ENCODE measurements at regions not wholly inside any gene's neighbourhood (a gene's known extent, or its start where the extent isn't known, plus 50 kb on each side); places are given as distances from the start of the nearest gene placed in this dataset.
A peak's percentile ranks its signal among the peaks of the same experiment; 100 is the strongest.

- TF ChIP-seq CTCF (IDR thresholded peaks at IDR 0.05; ENCODE audit: unreplicated experiment): no peak
- no TSS peak for BruUV-seq (replicated peaks)
- no peak for DNase-seq
- CTCF ChIA-PET: interaction anchor here (1.4 kb wide), 1 partner anchor 14 kb away, joined by 4 read pairs; no protein-coding TSS in a partner anchor
- Mint-ChIP-seq H3K9me3 (ENCODE audit: low read depth, unreplicated experiment) (peaks cover 3% of the 10 kb centered on the region), H3K27ac (ENCODE audit: unreplicated experiment) (peak overlapping the region; percentile 54), H3K27me3 (ENCODE audit: unreplicated experiment) (no peaks in the 10 kb centered on the region), H3K4me1 (ENCODE audit: low read depth, unreplicated experiment) (peaks cover 40% of the 10 kb centered on the region), H3K36me3 (ENCODE audit: insufficient read depth, unreplicated experiment) (no peaks in the 10 kb centered on the region), H3K4me3 (ENCODE audit: low read depth, unreplicated experiment) (no peak overlapping the region)
- intact Hi-C loops (cut with micrococcal nuclease; ENCODE audit: unreplicated experiment): no loop called here
Observed at GRCh38 chr12:23099104-23099503, 474.1 kb downstream of the ETNK1 start.

GRCh38 chr12:23099604-23100003 is 474.6 kb downstream of the ETNK1 start:
- CTCF ChIA-PET: no interaction called here
- H3K36me3 Mint-ChIP-seq (ENCODE audit: insufficient read depth, unreplicated experiment): no peaks in the 10 kb centered on the region
- TF ChIP-seq CTCF (IDR thresholded peaks at IDR 0.05; ENCODE audit: unreplicated experiment): no peak
- peaks cover 40% of the 10 kb centered on the region for H3K4me1 Mint-ChIP-seq (ENCODE audit: low read depth, unreplicated experiment)
- no peak overlapping the region for H3K4me3 Mint-ChIP-seq (ENCODE audit: low read depth, unreplicated experiment)
- peak overlapping the region; percentile 5 for H3K27ac Mint-ChIP-seq (ENCODE audit: unreplicated experiment)
- intact Hi-C loops (cut with micrococcal nuclease; ENCODE audit: unreplicated experiment): no loop called here
- no peaks in the 10 kb centered on the region for H3K27me3 Mint-ChIP-seq (ENCODE audit: unreplicated experiment)
- no TSS peak for BruUV-seq (replicated peaks)
- peaks cover 3% of the 10 kb centered on the region for H3K9me3 Mint-ChIP-seq (ENCODE audit: low read depth, unreplicated experiment)
- DNase-seq: no peak

- no TSS peak for BruUV-seq (replicated peaks)
- H3K36me3 Mint-ChIP-seq (ENCODE audit: insufficient read depth, unreplicated experiment): no peaks in the 10 kb centered on the region
Observed at GRCh38 chr12:23108957-23109356, 484.0 kb downstream of the ETNK1 start.

GRCh38 chr12:23113781-23114180 is 488.8 kb downstream of the ETNK1 start:
- TF ChIP-seq CTCF (IDR thresholded peaks at IDR 0.05; ENCODE audit: unreplicated experiment): no peak
- H3K36me3 Mint-ChIP-seq (ENCODE audit: insufficient read depth, unreplicated experiment): no peaks in the 10 kb centered on the region
- BruUV-seq (replicated peaks): no TSS peak
- no peaks in the 10 kb centered on the region for H3K4me1 Mint-ChIP-seq (ENCODE audit: low read depth, unreplicated experiment)
- no peak overlapping the region for H3K27ac Mint-ChIP-seq (ENCODE audit: unreplicated experiment)
- intact Hi-C loops (cut with micrococcal nuclease; ENCODE audit: unreplicated experiment): no loop called here
- H3K9me3 Mint-ChIP-seq (ENCODE audit: low read depth, unreplicated experiment): no peaks in the 10 kb centered on the region
- no peak for DNase-seq
- no peaks in the 10 kb centered on the region for H3K27me3 Mint-ChIP-seq (ENCODE audit: unreplicated experiment)
- H3K4me3 Mint-ChIP-seq (ENCODE audit: low read depth, unreplicated experiment): no peak overlapping the region
- CTCF ChIA-PET: no interaction called here

More at GRCh38 chr12:23108957-23109356, 484.0 kb downstream of the ETNK1 start:
- no peaks in the 10 kb centered on the region for H3K27me3 Mint-ChIP-seq (ENCODE audit: unreplicated experiment)
- CTCF ChIA-PET: no interaction called here
- H3K4me3 Mint-ChIP-seq (ENCODE audit: low read depth, unreplicated experiment): no peak overlapping the region
- no peaks in the 10 kb centered on the region for H3K9me3 Mint-ChIP-seq (ENCODE audit: low read depth, unreplicated experiment)
- no peak for TF ChIP-seq CTCF (IDR thresholded peaks at IDR 0.05; ENCODE audit: unreplicated experiment)
- DNase-seq: no peak
- intact Hi-C loops (cut with micrococcal nuclease; ENCODE audit: unreplicated experiment): no loop called here
- H3K27ac Mint-ChIP-seq (ENCODE audit: unreplicated experiment): no peak overlapping the region
- no peaks in the 10 kb centered on the region for H3K4me1 Mint-ChIP-seq (ENCODE audit: low read depth, unreplicated experiment)

Measured in Calu3 (cell line).